HK-2 (cell line): ENCODE measurements at regions not wholly inside any gene's neighbourhood (a gene's known extent, or its start where the extent isn't known, plus 50 kb on each side); places are given as distances from the start of the nearest gene placed in this dataset.
A peak's percentile ranks its signal among the peaks of the same experiment; 100 is the strongest.
"Not testable (repeated sequence)": the region's sequence is repeated elsewhere in the genome, so short reads cannot be mapped to it uniquely, and the experiment has no call there.

Experiments used
- DNase-seq: peaks from one replicate; pipeline ENCODE4 v3.0.0-alpha.2; 2018; ENCODE audit not compliant: unreplicated experiment

GRCh38 chr6:169101036-169101805, 152.4 kb downstream of the THBS2 start:
- no peak for DNase-seq

GRCh38 chr6:169099411-169100202, 154.0 kb downstream of the THBS2 start:
- no peak for DNase-seq

DNA sequence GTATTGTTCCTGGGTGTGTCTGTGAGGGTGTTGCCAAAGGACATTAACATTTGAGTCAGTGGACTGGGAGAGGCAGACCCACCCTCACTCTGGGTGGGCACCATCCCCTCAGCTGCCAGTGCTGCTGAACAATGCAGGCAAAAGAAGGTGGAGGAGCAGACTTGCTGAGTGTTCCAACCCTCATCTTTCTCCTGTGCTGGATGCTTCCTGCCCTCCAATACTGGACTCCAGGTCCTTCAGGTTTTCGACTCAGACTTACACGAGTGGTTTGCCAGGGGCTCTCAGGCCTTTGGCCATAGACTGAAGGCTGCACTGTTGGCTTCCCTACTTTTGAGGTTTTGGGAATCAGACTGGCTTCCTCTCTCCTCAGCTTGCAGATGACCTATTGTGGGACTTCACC, 155.0 kb downstream of the THBS2 start:
- DNase-seq: not testable (repeated sequence)

- no peak for DNase-seq
These were observed 155.5 kb downstream of the THBS2 start for GRCh38 chr6:169098116-169098515.

GRCh38 chr6:169097381-169097959, 156.2 kb downstream of the THBS2 start:
- DNase-seq: peak; percentile 14

DNA sequence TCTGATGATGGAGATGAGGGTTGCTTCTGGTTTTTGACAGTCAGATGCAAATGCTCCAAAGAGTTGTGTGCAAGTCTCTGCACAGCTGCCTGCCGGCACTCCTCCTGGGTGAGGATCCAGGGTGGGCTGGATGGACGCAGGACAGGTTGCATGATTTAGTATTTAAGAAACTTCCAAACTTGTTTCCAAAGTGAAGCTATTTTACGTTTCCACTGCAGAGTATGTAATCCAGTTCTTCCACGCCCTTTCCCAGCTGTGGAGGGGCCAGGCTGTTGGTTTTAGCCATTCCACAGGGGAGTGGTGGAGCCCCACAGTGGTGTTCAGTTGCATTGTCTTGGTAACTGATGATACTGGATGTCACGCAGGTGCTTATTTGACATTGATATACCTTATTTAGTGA, 157.3 kb downstream of the THBS2 start:
- DNase-seq: no peak

DNA sequence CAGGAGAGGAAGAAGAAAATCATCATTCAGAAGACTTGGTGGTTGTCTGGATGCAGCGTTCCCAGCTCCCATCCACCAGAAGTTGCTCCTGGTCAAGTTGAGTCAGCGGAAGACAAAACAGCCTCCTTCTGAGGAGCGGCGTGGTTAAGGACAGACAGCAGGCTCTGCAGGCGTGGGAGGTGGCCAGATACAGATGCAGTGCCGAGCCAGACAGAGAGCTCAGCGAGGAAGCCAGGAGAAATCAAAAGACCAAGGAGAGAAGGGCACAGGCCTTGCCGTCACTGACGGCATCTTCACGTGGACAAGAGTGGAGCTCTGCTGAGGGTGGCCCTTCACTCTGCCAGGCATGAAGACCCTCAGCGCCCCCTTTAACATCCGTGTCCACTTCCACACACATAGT, 158.5 kb downstream of the THBS2 start:
- no peak for DNase-seq

DNA sequence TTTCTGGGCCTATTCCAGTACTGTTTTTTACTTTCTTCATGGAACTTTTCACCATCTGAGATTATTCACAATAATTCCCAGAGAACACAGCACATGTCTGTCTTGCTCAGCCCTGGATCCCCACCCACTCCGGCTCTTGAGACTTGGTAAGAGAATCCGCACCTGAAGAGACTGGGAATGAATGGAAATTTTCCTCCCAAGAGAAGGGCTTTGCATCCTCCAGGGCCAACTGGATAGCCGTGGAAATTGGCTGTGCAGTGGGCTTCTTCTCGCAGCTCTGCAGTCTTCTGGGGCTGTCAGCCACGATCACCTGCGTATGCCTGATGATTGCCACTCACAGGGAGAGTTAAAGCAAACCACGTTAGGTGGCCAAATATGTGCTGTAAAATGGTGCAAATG, 159.1 kb downstream of the THBS2 start:
- DNase-seq: no peak

GRCh38 chr6:169093770-169094551, 159.7 kb downstream of the THBS2 start:
- DNase-seq: no peak

- no peak for DNase-seq
These were observed 160.5 kb downstream of the THBS2 start for GRCh38 chr6:169093066-169093723.

GRCh38 chr6:169092375-169092774, 161.3 kb downstream of the THBS2 start:
- DNase-seq: no peak

DNA sequence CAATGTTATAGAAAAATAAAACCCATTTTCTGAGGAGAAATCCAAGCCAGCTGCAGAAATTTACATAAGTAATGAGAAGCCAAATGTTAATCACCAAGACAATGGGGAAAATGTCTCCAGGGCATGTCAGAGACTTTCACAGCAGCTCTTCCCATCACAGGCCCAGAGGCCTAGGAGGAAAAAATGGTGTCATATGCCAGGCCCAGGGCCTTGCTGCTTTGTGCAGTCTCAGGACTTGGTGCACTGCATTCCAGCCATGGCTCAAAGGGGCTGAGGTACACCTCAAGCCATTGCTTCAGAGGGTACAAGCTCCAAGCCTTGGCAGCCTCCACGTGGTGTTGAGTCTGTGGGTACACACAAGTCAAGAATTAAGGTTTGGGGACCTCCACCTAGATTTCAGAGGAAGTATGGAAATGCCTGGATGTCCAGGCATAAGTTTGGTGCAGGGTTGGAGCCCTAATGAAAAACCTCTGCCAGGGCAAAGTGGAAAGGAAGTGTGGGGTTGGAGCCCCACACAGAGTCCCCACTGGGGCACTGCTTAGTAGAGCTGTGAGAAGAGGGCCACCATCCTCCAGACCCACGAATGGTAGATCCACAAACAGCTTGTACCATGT, 163.0 kb downstream of the THBS2 start:
- not testable (repeated sequence) for DNase-seq

DNA sequence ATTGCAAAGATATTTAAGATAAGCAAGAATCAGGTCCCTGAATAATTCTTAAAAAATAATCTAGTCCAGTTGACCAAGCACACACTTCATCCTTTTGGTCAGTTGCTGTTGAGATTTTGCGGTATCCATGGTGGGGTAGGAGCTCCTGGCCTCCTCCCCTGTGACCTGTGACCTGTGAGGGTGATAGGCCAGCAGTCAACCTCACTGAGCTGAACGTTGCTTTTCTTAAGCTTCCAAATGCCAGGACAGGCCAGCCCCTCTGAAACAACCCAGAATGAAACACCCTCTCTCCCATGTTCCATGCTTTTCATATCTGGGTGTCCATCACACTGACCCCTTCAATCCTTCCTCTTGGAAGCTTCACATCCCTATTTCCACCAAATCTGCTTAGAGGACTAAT, 164.9 kb downstream of the THBS2 start:
- no peak for DNase-seq

DNA sequence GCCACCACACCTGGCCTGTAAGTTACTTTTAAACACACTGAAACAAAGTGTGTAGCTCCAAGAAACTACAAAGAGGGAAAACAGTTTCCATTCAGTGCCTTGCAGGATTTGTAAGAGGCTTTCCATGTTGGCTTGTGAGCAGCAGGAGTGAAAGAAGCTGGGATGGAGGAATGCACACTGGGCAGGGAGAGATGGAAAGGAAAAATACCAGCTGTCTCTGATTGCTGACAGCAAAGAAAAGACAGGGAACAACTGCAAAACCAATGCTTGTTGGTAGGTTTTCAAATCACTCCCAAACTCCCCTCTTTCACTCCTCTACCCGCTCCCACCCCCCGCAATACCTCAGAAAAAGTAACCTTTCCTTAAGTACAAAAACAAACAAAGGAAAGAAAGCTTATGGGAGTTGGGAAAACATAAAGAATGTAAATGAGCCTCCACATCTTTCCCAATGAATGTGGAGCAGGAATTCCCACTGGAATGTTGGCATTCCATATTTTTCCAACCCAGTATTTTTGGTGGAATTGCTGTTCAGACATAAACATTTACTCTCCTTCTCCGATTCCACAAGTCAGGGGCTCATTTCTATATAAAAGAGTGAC, 166.1 kb downstream of the THBS2 start:
- no peak for DNase-seq

DNA sequence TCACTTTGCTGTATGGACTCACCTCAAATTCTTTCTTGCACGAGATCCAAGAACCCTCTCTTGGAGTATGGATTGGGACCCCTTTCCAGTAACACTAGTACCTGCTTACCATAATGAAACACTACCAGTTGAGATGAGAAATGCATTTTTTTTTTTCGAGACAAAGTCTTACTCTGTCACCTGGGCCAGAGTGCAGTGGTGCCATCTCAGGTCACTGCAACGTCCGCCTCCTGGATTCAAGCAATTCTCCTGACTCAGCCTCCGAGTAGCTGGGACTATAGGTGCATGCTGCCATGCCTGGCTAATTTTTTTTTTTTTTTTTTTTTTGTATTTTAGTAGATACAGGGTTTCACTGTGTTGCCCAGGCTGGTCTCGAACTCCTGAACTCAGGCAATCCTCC, 167.0 kb downstream of the THBS2 start:
- DNase-seq: not testable (repeated sequence)

DNA sequence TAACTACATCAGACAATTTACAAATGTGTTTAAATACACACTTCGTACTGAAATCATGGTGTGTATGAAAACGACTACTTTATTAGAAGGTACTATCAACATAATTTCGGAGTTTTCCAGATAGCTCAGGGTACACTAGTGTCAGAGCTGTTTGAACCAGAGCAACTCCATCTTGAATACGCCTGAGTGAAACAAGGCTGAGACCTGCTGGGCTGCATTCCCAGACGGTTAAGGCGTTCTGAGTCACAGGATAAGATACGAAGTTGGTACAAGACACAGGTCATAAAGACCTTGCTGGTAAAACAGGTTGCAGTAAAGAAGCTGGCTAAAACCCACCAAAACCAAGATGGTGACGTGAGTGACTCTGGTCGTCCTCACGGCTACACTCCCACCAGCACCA, 167.6 kb downstream of the THBS2 start:
- DNase-seq: no peak

DNA sequence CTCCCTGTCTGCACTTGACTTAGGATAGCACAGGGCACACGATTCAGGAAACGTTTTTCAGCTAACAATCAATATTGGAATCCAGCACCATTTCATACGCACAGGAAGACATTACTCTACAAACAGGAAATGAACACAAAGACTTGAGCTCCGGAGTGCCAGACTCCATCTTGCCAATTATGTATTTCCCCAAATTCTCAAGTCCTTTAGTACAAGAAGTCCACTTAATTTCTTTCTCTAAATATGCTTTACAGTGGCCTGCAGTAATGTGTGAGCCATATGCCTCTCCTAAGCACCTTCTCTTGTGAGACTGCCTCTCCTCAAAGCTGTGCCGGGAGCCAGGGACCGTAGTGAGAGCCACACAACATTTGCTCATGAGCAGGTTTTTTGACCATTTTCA, 168.2 kb downstream of the THBS2 start:
- DNase-seq: no peak

DNA sequence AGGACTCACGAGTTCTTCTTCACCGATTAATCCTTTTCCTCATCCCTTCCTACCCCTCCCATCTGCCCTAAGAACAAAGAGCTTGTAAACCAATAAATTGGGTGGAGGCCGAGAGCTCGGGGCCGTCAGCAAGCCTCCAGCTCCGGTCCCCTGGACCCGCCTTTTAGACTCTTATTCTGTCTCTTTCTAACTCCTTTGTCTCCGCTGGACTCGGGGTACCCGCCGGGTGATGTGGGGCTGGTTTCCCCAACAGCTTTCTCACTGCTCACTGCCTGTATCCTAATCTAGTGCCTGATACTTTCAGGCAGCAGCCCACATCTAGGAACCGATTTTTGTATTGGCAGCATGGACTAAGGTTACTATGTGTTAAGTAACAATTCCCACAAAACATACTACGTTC, 169.1 kb downstream of the THBS2 start:
- not testable (repeated sequence) for DNase-seq

DNA sequence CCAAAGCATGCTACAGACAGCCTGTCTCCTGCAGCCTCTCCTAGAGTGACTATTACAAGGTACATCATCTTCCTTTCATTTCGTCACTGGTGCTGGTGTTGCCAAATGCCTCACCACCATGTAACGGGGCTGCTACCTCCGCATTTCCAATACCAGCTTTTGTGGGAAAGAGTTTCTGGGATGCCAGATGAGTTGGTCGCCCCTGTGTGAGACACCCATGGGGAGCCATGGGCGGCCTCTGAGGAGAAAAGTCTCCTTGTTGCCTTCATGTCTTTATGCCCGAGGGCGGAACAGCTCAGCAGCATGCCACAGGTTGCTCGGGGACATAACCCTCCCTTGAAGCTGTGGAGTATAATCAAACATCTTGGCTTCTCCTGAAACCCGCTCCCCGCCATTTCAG, 169.6 kb downstream of the THBS2 start:
- no peak for DNase-seq

- DNase-seq: no peak
These were observed 170.2 kb downstream of the THBS2 start for GRCh38 chr6:169083508-169083874.
